ENCODE measurements at regions not wholly inside any gene's neighbourhood (a gene's known extent, or its start where the extent isn't known, plus 50 kb on each side); places are given as distances from the start of the nearest gene placed in this dataset.

- no peak overlapping the region for H3K27ac Mint-ChIP-seq (ENCODE audit: unreplicated experiment)
- peaks cover 1% of the 10 kb centered on the region for H3K36me3 Mint-ChIP-seq (ENCODE audit: low read depth)
- no peak for TF ChIP-seq CTCF (IDR thresholded peaks at IDR 0.05)
- H3K9me3 Mint-ChIP-seq (ENCODE audit: low read depth), result no peaks in the 10 kb centered on the region
- H3K4me3 Mint-ChIP-seq (ENCODE audit: unreplicated experiment), result no peak overlapping the region
- H3K27me3 Mint-ChIP-seq (ENCODE audit: low read depth), result peaks cover 41% of the 10 kb centered on the region
- DNase-seq (ENCODE audit: low spot score), result no peak
- H3K4me1 Mint-ChIP-seq (ENCODE audit: low read depth), result no peaks in the 10 kb centered on the region
Measured at GRCh38 chr14:23864259-23864658, 89.3 kb upstream of the DHRS4 start.

- no peak overlapping the region for H3K4me3 Mint-ChIP-seq (ENCODE audit: unreplicated experiment)
- TF ChIP-seq CTCF (IDR thresholded peaks at IDR 0.05), result no peak
- H3K36me3 Mint-ChIP-seq (ENCODE audit: low read depth), result peaks cover under 1% of the 10 kb centered on the region
- H3K27ac Mint-ChIP-seq (ENCODE audit: unreplicated experiment), result no peak overlapping the region
- DNase-seq (ENCODE audit: low spot score), result no peak
- peaks cover 38% of the 10 kb centered on the region for H3K27me3 Mint-ChIP-seq (ENCODE audit: low read depth)
- H3K9me3 Mint-ChIP-seq (ENCODE audit: low read depth), result no peaks in the 10 kb centered on the region
- no peaks in the 10 kb centered on the region for H3K4me1 Mint-ChIP-seq (ENCODE audit: low read depth)
Measured at GRCh38 chr14:23864861-23865260, 88.7 kb upstream of the DHRS4 start.

GRCh38 chr14:23865502-23865901 lies 88.1 kb upstream of the DHRS4 start:
- Mint-ChIP-seq H3K9me3 (ENCODE audit: low read depth) (no peaks in the 10 kb centered on the region), H3K27me3 (ENCODE audit: low read depth) (peaks cover 32% of the 10 kb centered on the region), H3K27ac (ENCODE audit: unreplicated experiment) (no peak overlapping the region), H3K4me1 (ENCODE audit: low read depth) (no peaks in the 10 kb centered on the region), H3K36me3 (ENCODE audit: low read depth) (no peaks in the 10 kb centered on the region), H3K4me3 (ENCODE audit: unreplicated experiment) (no peak overlapping the region)
- TF ChIP-seq CTCF (IDR thresholded peaks at IDR 0.05), result no peak
- DNase-seq (ENCODE audit: low spot score), result no peak

- no peak for DNase-seq (ENCODE audit: low spot score)
- H3K9me3 Mint-ChIP-seq (ENCODE audit: low read depth), result peaks cover 2% of the 10 kb centered on the region
- TF ChIP-seq CTCF (IDR thresholded peaks at IDR 0.05), result no peak
- H3K4me1 Mint-ChIP-seq (ENCODE audit: low read depth), result no peaks in the 10 kb centered on the region
- H3K4me3 Mint-ChIP-seq (ENCODE audit: unreplicated experiment), result no peak overlapping the region
- H3K27ac Mint-ChIP-seq (ENCODE audit: unreplicated experiment), result no peak overlapping the region
- no peaks in the 10 kb centered on the region for H3K36me3 Mint-ChIP-seq (ENCODE audit: low read depth)
- H3K27me3 Mint-ChIP-seq (ENCODE audit: low read depth), result peaks cover 33% of the 10 kb centered on the region
Measured at GRCh38 chr14:23866269-23866668, 87.3 kb upstream of the DHRS4 start.

- Mint-ChIP-seq H3K27ac (ENCODE audit: unreplicated experiment) (no peak overlapping the region), H3K4me1 (ENCODE audit: low read depth) (no peaks in the 10 kb centered on the region), H3K27me3 (ENCODE audit: low read depth) (peaks cover 28% of the 10 kb centered on the region), H3K36me3 (ENCODE audit: low read depth) (no peaks in the 10 kb centered on the region), H3K9me3 (ENCODE audit: low read depth) (peaks cover 8% of the 10 kb centered on the region), H3K4me3 (ENCODE audit: unreplicated experiment) (no peak overlapping the region)
- no peak for TF ChIP-seq CTCF (IDR thresholded peaks at IDR 0.05)
- DNase-seq (ENCODE audit: low spot score), result no peak
Measured at GRCh38 chr14:23869078-23869719, 84.4 kb upstream of the DHRS4 start.

Measured in chondrocyte (in vitro differentiated cells).